ENCODE measurements at regions not wholly inside any gene's neighbourhood (a gene's known extent, or its start where the extent isn't known, plus 50 kb on each side); places are given as distances from the start of the nearest gene placed in this dataset.

DNA sequence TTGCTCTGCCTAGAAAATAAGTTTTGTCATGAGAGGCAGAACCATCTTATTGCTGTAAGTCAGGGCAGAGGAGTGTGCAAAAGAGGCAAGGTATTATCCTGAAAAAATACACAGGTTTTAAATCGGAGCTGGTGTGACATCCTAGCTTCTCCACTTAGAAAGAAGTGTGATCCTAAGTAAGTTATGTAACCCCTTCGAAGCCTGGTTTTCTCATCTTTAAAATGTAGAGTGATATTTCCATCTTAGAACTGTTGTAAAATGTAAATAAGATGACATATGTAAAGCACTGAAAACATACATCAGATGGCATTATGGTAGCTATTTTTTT, 65.1 kb downstream of the IER5 start (continued):
- no peak for TF ChIP-seq BCL11B (tag by site-specific recombination; IDR thresholded peaks at IDR 0.05; ENCODE audit: low read depth)
- no peak for TF ChIP-seq ZNF626 (tag by site-specific recombination; IDR thresholded peaks at IDR 0.05)
- TF ChIP-seq ZNF629 (tag by site-specific recombination; IDR thresholded peaks at IDR 0.05), result no peak
- no peak for TF ChIP-seq BCL11A (tag by site-specific recombination; IDR thresholded peaks at IDR 0.05; ENCODE audit: low read depth)
- TF ChIP-seq ZBTB20 (tag by site-specific recombination; IDR thresholded peaks at IDR 0.05), result no peak
- no peak for TF ChIP-seq ZNF132 (tag by site-specific recombination; IDR thresholded peaks at IDR 0.05; ENCODE audit: borderline replicate concordance)
- TF ChIP-seq, protein P1, sequence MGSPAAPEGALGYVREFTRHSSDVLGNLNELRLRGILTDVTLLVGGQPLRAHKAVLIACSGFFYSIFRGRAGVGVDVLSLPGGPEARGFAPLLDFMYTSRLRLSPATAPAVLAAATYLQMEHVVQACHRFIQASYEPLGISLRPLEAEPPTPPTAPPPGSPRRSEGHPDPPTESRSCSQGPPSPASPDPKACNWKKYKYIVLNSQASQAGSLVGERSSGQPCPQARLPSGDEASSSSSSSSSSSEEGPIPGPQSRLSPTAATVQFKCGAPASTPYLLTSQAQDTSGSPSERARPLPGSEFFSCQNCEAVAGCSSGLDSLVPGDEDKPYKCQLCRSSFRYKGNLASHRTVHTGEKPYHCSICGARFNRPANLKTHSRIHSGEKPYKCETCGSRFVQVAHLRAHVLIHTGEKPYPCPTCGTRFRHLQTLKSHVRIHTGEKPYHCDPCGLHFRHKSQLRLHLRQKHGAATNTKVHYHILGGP (tag by site-specific recombination; IDR thresholded peaks at IDR 0.05), result no peak

DNA sequence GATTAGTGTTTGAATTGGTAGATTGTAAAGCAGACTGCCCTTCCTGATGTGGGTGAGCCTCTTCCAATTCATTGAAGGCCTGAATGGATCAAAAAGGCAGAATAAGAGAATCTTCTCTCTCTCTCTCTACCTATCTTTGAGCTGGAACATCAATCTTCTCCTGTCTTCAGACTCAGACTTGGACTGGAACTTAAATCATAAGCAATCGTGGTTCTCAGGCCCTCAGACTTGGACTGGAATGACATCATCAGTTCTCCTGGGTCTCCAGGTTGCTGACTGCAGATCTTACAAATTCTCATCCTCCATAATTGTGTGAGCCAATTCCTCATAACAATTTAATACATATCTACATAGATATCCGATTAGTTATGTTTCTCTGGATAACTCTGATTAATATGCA, 66.8 kb downstream of the IER5 start:
- CTCF ChIA-PET, result interaction anchor here (0.6 to 2.8 kb wide), 3 partner anchors 11 to 48 kb away, joined by 3 to 14 read pairs (median 8); no protein-coding TSS in a partner anchor
- H3K4me1 ChIP-seq (ENCODE audit: control insufficient read depth, insufficient read depth, low read length), result no peaks in the 10 kb centered on the region
- no peaks in the 10 kb centered on the region for H3K9me3 ChIP-seq (ENCODE audit: control insufficient read depth, insufficient read depth, low read depth, low read length)
- no peak overlapping the region for H3K4me3 ChIP-seq (ENCODE audit: low read depth, low read length)
- TF ChIP-seq ATF2 (tag by site-specific recombination; IDR thresholded peaks at IDR 0.05; ENCODE audit: low read depth) (0 out of 2 replicates have a peak, but pooled peaks have one; percentile 29), HOXD13 (CRISPR knock-in tag; IDR thresholded peaks at IDR 0.05; ENCODE audit: borderline replicate concordance) (no peak)
- no peak overlapping the region for H3K27ac ChIP-seq (ENCODE audit: extremely low read depth, low read depth, low read length)
- POLR2A ChIA-PET, result interaction anchor here (0.7 kb wide), 1 partner anchor 610 kb away, joined by 3 read pairs; no protein-coding TSS in a partner anchor
- no peaks in the 10 kb centered on the region for H3K36me3 ChIP-seq (ENCODE audit: control insufficient read depth in 2 of 2, insufficient read depth in 1 of 2, low read length in 2 of 2)

DNA sequence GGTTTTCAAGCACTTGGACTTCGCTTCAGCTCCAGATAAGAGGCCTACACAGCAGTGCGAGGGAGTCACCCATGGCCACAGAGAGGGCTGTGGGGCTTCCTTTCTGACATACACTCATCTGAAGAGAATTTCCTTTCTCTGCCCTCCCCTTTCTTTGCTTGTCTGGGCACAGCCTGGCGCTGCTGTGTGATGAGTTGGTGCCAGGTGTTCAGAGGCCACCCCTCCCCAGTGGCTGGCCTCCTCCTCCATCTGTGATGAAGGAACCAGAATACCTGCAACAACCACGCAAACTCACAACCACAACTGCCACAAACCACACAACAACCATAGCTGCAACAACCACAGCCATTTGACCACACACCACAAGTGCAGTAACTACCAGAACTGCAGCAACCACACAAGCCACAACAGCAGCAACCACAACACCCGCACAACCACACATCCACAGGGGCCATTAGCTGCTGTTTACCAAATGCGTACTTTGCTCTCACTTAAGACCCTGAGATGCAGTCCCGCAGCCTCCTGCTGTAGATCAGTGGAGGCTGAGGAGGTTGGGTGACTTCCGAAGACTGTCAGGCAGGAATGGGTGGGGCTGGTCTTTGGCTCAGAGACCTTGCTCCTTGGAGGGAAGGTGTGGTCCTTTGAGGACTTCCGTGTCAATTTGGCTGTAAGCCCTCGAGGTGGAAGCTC, 71.1 kb downstream of the IER5 start:
- TF ChIP-seq ZNF701 (tag by site-specific recombination; IDR thresholded peaks at IDR 0.05), result no peak
- no peak for TF ChIP-seq ZSCAN16 (tag by site-specific recombination; IDR thresholded peaks at IDR 0.05)
- TF ChIP-seq YY2 (tag by site-specific recombination; IDR thresholded peaks at IDR 0.05), result no peak
- no peak for TF ChIP-seq ZBTB10 (tag by site-specific recombination; IDR thresholded peaks at IDR 0.05)
- no peak for TF ChIP-seq ZNF10 (tag by site-specific recombination; IDR thresholded peaks at IDR 0.05)
- TF ChIP-seq ZNF416 (tag by site-specific recombination; IDR thresholded peaks at IDR 0.05), result no peak
- no peak for TF ChIP-seq BCL11B (tag by site-specific recombination; IDR thresholded peaks at IDR 0.05; ENCODE audit: low read depth)
- TF ChIP-seq, protein P2, sequence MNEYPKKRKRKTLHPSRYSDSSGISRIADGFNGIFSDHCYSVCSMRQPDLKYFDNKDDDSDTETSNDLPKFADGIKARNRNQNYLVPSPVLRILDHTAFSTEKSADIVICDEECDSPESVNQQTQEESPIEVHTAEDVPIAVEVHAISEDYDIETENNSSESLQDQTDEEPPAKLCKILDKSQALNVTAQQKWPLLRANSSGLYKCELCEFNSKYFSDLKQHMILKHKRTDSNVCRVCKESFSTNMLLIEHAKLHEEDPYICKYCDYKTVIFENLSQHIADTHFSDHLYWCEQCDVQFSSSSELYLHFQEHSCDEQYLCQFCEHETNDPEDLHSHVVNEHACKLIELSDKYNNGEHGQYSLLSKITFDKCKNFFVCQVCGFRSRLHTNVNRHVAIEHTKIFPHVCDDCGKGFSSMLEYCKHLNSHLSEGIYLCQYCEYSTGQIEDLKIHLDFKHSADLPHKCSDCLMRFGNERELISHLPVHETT (tag by site-specific recombination; IDR thresholded peaks at IDR 0.05), result no peak
- no peak for TF ChIP-seq SP3 (tag by site-specific recombination; IDR thresholded peaks at IDR 0.05)
- TF ChIP-seq ZNF221 (tag by site-specific recombination; IDR thresholded peaks at IDR 0.05; ENCODE audit: borderline replicate concordance), result no peak
- TF ChIP-seq ZSCAN4 (tag by site-specific recombination; IDR thresholded peaks at IDR 0.05), result no peak
- no peaks in the 10 kb centered on the region for H3K9me3 ChIP-seq (ENCODE audit: control insufficient read depth, insufficient read depth, low read depth, low read length)
- no peaks in the 10 kb centered on the region for H3K36me3 ChIP-seq (ENCODE audit: control insufficient read depth in 2 of 2, insufficient read depth in 1 of 2, low read length in 2 of 2)
- no peak overlapping the region for H3K4me3 ChIP-seq (ENCODE audit: low read depth, low read length)
- no peak overlapping the region for H3K27ac ChIP-seq (ENCODE audit: extremely low read depth, low read depth, low read length)
- ChIA-PET CTCF (interaction anchor here (0.5 kb wide), 1 partner anchor 126 kb away, joined by 4 read pairs; the partner anchor contains the start of gene MR1), POLR2A (no interaction called here)
- no peaks in the 10 kb centered on the region for H3K4me1 ChIP-seq (ENCODE audit: control insufficient read depth, insufficient read depth, low read length)
